Colonic mucosa (tissue), 4 donors: ENCODE measurements at regions not wholly inside any gene's neighbourhood (a gene's known extent, or its start where the extent isn't known, plus 50 kb on each side); places are given as distances from the start of the nearest gene placed in this dataset.

Source experiments
- DNase-seq: peaks from one replicate; pipeline ENCODE4 v3.0.0-alpha.2; 2020
- H3K27ac ChIP-seq: fragments of 200-600 bp; one replicate; pipeline ENCODE4 v1.8.0; 2021
- H3K27me3 ChIP-seq: fragments of 200-600 bp; one replicate; pipeline ENCODE4 v1.8.0; 2021
- H3K36me3 ChIP-seq: fragments of 200-600 bp; one replicate; pipeline ENCODE4 v1.8.0; 2021
- H3K4me1 ChIP-seq: fragments of 200-600 bp; one replicate; pipeline ENCODE4 v1.8.0; 2021; ENCODE audit warnings: mild to moderate bottlenecking
- H3K4me3 ChIP-seq: fragments of 200-600 bp; one replicate; pipeline ENCODE4 v1.8.0; 2021
- H3K9ac ChIP-seq, 2 donors: one replicate each; pipeline ENCODE4 v1.7.0; 2013; ENCODE audit warnings: control low read depth in 2 of 2, low read depth in 2 of 2, low read length in 2 of 2
- H3K9me3 ChIP-seq: fragments of 200-600 bp; one replicate; pipeline ENCODE4 v1.8.0; 2021
- CTCF ChIP-seq: fragments of 200-600 bp; IDR thresholded peaks from one replicate; pipeline ENCODE4 v1.8.0; 2022; ENCODE audit warnings: antibody characterized with exemption, mild to moderate bottlenecking
- intact Hi-C: fragments of 100-400 bp; cut with DNase I; formaldehyde crosslinking; loops from one replicate; pipeline ENCODE4 v1.14.1; 2022
- donor health status: healthy.
- donor health status: DM: no; HTN: no; CAD: no.
- donor health status: DM: no; HTN: no; CAD: no.

- Histone ChIP-seq H3K9me3 (no peaks in the 10 kb centered on the region), H3K4me1 (no peaks in the 10 kb centered on the region), H3K27ac (no peak overlapping the region), H3K4me3 (no peak overlapping the region), H3K36me3 (no peaks in the 10 kb centered on the region), H3K9ac (no peak overlapping the region), H3K27me3 (no peaks in the 10 kb centered on the region)
- intact Hi-C loops, result no loop called here
- TF ChIP-seq CTCF, result no peak
- DNase-seq, result no peak
Observed at GRCh38 chr2:19116918-19117317, 241.5 kb downstream of the OSR1 start.

- Histone ChIP-seq H3K27ac (no peak overlapping the region), H3K9me3 (no peaks in the 10 kb centered on the region), H3K4me1 (no peaks in the 10 kb centered on the region), H3K4me3 (no peak overlapping the region), H3K9ac (no peak overlapping the region), H3K36me3 (no peaks in the 10 kb centered on the region), H3K27me3 (no peaks in the 10 kb centered on the region)
- intact Hi-C loops, result no loop called here
- no peak for TF ChIP-seq CTCF
- no peak for DNase-seq
Observed at GRCh38 chr2:19114754-19115231, 243.6 kb downstream of the OSR1 start.

GRCh38 chr2:19114126-19114525 is 244.3 kb downstream of the OSR1 start:
- no peak for DNase-seq
- intact Hi-C loops, result no loop called here
- H3K27ac ChIP-seq, result no peak overlapping the region
- TF ChIP-seq CTCF, result no peak
- no peak overlapping the region for H3K4me3 ChIP-seq
- no peak overlapping the region for H3K9ac ChIP-seq
- H3K4me1 ChIP-seq, result no peaks in the 10 kb centered on the region
- H3K27me3 ChIP-seq, result no peaks in the 10 kb centered on the region
- H3K9me3 ChIP-seq, result no peaks in the 10 kb centered on the region
- no peaks in the 10 kb centered on the region for H3K36me3 ChIP-seq

GRCh38 chr2:19111354-19111753 is 247.1 kb downstream of the OSR1 start:
- no peak for DNase-seq
- intact Hi-C loops, result no loop called here
- H3K36me3 ChIP-seq, result no peaks in the 10 kb centered on the region
- H3K27me3 ChIP-seq, result no peaks in the 10 kb centered on the region
- no peak for TF ChIP-seq CTCF
- H3K27ac ChIP-seq, result no peak overlapping the region
- H3K9me3 ChIP-seq, result no peaks in the 10 kb centered on the region
- H3K9ac ChIP-seq, result no peak overlapping the region
- no peak overlapping the region for H3K4me3 ChIP-seq
- H3K4me1 ChIP-seq, result no peaks in the 10 kb centered on the region

- Histone ChIP-seq H3K9ac (no peak overlapping the region), H3K27ac (no peak overlapping the region), H3K36me3 (no peaks in the 10 kb centered on the region), H3K4me1 (no peaks in the 10 kb centered on the region), H3K9me3 (no peaks in the 10 kb centered on the region), H3K4me3 (no peak overlapping the region), H3K27me3 (no peaks in the 10 kb centered on the region)
- DNase-seq, result no peak
- no peak for TF ChIP-seq CTCF
- intact Hi-C loops, result no loop called here
Observed at GRCh38 chr2:19109518-19109917, 248.9 kb downstream of the OSR1 start.

GRCh38 chr2:19106376-19106775 is 252.0 kb downstream of the OSR1 start:
- intact Hi-C loops, result no loop called here
- H3K9ac ChIP-seq, result no peak overlapping the region
- no peaks in the 10 kb centered on the region for H3K9me3 ChIP-seq
- no peaks in the 10 kb centered on the region for H3K4me1 ChIP-seq
- no peaks in the 10 kb centered on the region for H3K27me3 ChIP-seq
- no peak for TF ChIP-seq CTCF
- no peak for DNase-seq
- H3K27ac ChIP-seq, result no peak overlapping the region
- H3K4me3 ChIP-seq, result no peak overlapping the region
- H3K36me3 ChIP-seq, result no peaks in the 10 kb centered on the region
